ENCODE measurements at regions not wholly inside any gene's neighbourhood (a gene's known extent, or its start where the extent isn't known, plus 50 kb on each side); places are given as distances from the start of the nearest gene placed in this dataset.

GRCh38 chr1:63142001-63142400 lies 180.4 kb upstream of the FOXD3 start:
- H3K27ac Mint-ChIP-seq: no peak overlapping the region
- intact Hi-C loops (cut with micrococcal nuclease): no loop called here
- H3K4me3 Mint-ChIP-seq: no peak overlapping the region
- H3K4me1 Mint-ChIP-seq (ENCODE audit: low read depth): no peaks in the 10 kb centered on the region
- H3K27me3 Mint-ChIP-seq (ENCODE audit: insufficient read depth): no peaks in the 10 kb centered on the region
- H3K36me3 Mint-ChIP-seq (ENCODE audit: low read depth): no peaks in the 10 kb centered on the region
- DNase-seq (ENCODE audit: low spot score): no peak
- no peaks in the 10 kb centered on the region for H3K9me3 Mint-ChIP-seq

- Mint-ChIP-seq H3K36me3 (ENCODE audit: low read depth) (no peaks in the 10 kb centered on the region), H3K27me3 (ENCODE audit: insufficient read depth) (no peaks in the 10 kb centered on the region), H3K4me1 (ENCODE audit: low read depth) (no peaks in the 10 kb centered on the region), H3K4me3 (no peak overlapping the region), H3K27ac (no peak overlapping the region), H3K9me3 (no peaks in the 10 kb centered on the region)
- intact Hi-C loops (cut with micrococcal nuclease): no loop called here
- DNase-seq (ENCODE audit: low spot score): no peak
Measured at GRCh38 chr1:63143482-63143881, 178.9 kb upstream of the FOXD3 start.

GRCh38 chr1:63147783-63148182 lies 174.6 kb upstream of the FOXD3 start:
- Mint-ChIP-seq H3K27me3 (ENCODE audit: insufficient read depth) (no peaks in the 10 kb centered on the region), H3K27ac (no peak overlapping the region), H3K4me3 (no peak overlapping the region), H3K4me1 (ENCODE audit: low read depth) (no peaks in the 10 kb centered on the region), H3K9me3 (no peaks in the 10 kb centered on the region), H3K36me3 (ENCODE audit: low read depth) (no peaks in the 10 kb centered on the region)
- intact Hi-C loops (cut with micrococcal nuclease): loop anchor here (2.0 kb wide), 1 partner anchor 307 kb away; no protein-coding TSS in a partner anchor
- DNase-seq (ENCODE audit: low spot score): no peak

GRCh38 chr1:63148825-63149645 lies 173.3 kb upstream of the FOXD3 start:
- no peak overlapping the region for H3K27ac Mint-ChIP-seq
- H3K36me3 Mint-ChIP-seq (ENCODE audit: low read depth): no peaks in the 10 kb centered on the region
- no peaks in the 10 kb centered on the region for H3K9me3 Mint-ChIP-seq
- H3K27me3 Mint-ChIP-seq (ENCODE audit: insufficient read depth): no peaks in the 10 kb centered on the region
- no peak overlapping the region for H3K4me3 Mint-ChIP-seq
- intact Hi-C loops (cut with micrococcal nuclease): loop anchor here (2.0 kb wide), 1 partner anchor 308 kb away; no protein-coding TSS in a partner anchor
- no peaks in the 10 kb centered on the region for H3K4me1 Mint-ChIP-seq (ENCODE audit: low read depth)
- no peak for DNase-seq (ENCODE audit: low spot score)

GRCh38 chr1:63152572-63152971 lies 169.8 kb upstream of the FOXD3 start:
- Mint-ChIP-seq H3K27ac (no peak overlapping the region), H3K9me3 (no peaks in the 10 kb centered on the region), H3K4me3 (no peak overlapping the region), H3K36me3 (ENCODE audit: low read depth) (no peaks in the 10 kb centered on the region), H3K4me1 (ENCODE audit: low read depth) (no peaks in the 10 kb centered on the region), H3K27me3 (ENCODE audit: insufficient read depth) (peaks cover 2% of the 10 kb centered on the region)
- no peak for DNase-seq (ENCODE audit: low spot score)
- intact Hi-C loops (cut with micrococcal nuclease): no loop called here

- intact Hi-C loops (cut with micrococcal nuclease): no loop called here
- no peak for DNase-seq (ENCODE audit: low spot score)
- H3K36me3 Mint-ChIP-seq (ENCODE audit: low read depth): no peaks in the 10 kb centered on the region
- H3K27me3 Mint-ChIP-seq (ENCODE audit: insufficient read depth): peaks cover 2% of the 10 kb centered on the region
- H3K27ac Mint-ChIP-seq: no peak overlapping the region
- no peaks in the 10 kb centered on the region for H3K9me3 Mint-ChIP-seq
- H3K4me3 Mint-ChIP-seq: no peak overlapping the region
- H3K4me1 Mint-ChIP-seq (ENCODE audit: low read depth): no peaks in the 10 kb centered on the region
Measured at GRCh38 chr1:63155437-63155836, 166.9 kb upstream of the FOXD3 start.

GRCh38 chr1:63157085-63157484 lies 165.3 kb upstream of the FOXD3 start:
- Mint-ChIP-seq H3K9me3 (no peaks in the 10 kb centered on the region), H3K4me1 (ENCODE audit: low read depth) (no peaks in the 10 kb centered on the region), H3K27ac (no peak overlapping the region), H3K27me3 (ENCODE audit: insufficient read depth) (peaks cover 2% of the 10 kb centered on the region), H3K4me3 (no peak overlapping the region), H3K36me3 (ENCODE audit: low read depth) (no peaks in the 10 kb centered on the region)
- intact Hi-C loops (cut with micrococcal nuclease): no loop called here
- DNase-seq (ENCODE audit: low spot score): no peak

- no peak overlapping the region for H3K27ac Mint-ChIP-seq
- intact Hi-C loops (cut with micrococcal nuclease): no loop called here
Measured at GRCh38 chr1:63169057-63169456, 153.3 kb upstream of the FOXD3 start.

GRCh38 chr1:63173161-63173560 lies 149.2 kb upstream of the FOXD3 start:
- Mint-ChIP-seq H3K4me3 (no peak overlapping the region), H3K4me1 (ENCODE audit: low read depth) (no peaks in the 10 kb centered on the region), H3K9me3 (no peaks in the 10 kb centered on the region), H3K27me3 (ENCODE audit: insufficient read depth) (peaks cover 2% of the 10 kb centered on the region), H3K36me3 (ENCODE audit: low read depth) (no peaks in the 10 kb centered on the region), H3K27ac (no peak overlapping the region)
- no peak for DNase-seq (ENCODE audit: low spot score)
- intact Hi-C loops (cut with micrococcal nuclease): no loop called here

More at GRCh38 chr1:63169057-63169456, 153.3 kb upstream of the FOXD3 start:
- DNase-seq (ENCODE audit: low spot score): no peak
- Mint-ChIP-seq H3K27me3 (ENCODE audit: insufficient read depth) (peaks cover 4% of the 10 kb centered on the region), H3K36me3 (ENCODE audit: low read depth) (no peaks in the 10 kb centered on the region), H3K9me3 (no peaks in the 10 kb centered on the region), H3K4me3 (no peak overlapping the region), H3K4me1 (ENCODE audit: low read depth) (no peaks in the 10 kb centered on the region)

GRCh38 chr1:63189677-63190076 lies 132.7 kb upstream of the FOXD3 start:
- H3K27me3 Mint-ChIP-seq (ENCODE audit: insufficient read depth): no peaks in the 10 kb centered on the region
- no peaks in the 10 kb centered on the region for H3K9me3 Mint-ChIP-seq
- H3K4me3 Mint-ChIP-seq: no peak overlapping the region
- DNase-seq (ENCODE audit: low spot score): no peak
- intact Hi-C loops (cut with micrococcal nuclease): no loop called here
- no peak overlapping the region for H3K27ac Mint-ChIP-seq
- no peaks in the 10 kb centered on the region for H3K4me1 Mint-ChIP-seq (ENCODE audit: low read depth)
- no peaks in the 10 kb centered on the region for H3K36me3 Mint-ChIP-seq (ENCODE audit: low read depth)

- DNase-seq (ENCODE audit: low spot score): no peak
- intact Hi-C loops (cut with micrococcal nuclease): no loop called here
- H3K9me3 Mint-ChIP-seq: no peaks in the 10 kb centered on the region
- no peaks in the 10 kb centered on the region for H3K36me3 Mint-ChIP-seq (ENCODE audit: low read depth)
- H3K4me1 Mint-ChIP-seq (ENCODE audit: low read depth): no peaks in the 10 kb centered on the region
- H3K4me3 Mint-ChIP-seq: no peak overlapping the region
- no peaks in the 10 kb centered on the region for H3K27me3 Mint-ChIP-seq (ENCODE audit: insufficient read depth)
- H3K27ac Mint-ChIP-seq: no peak overlapping the region
Measured at GRCh38 chr1:63190171-63190570, 132.2 kb upstream of the FOXD3 start.

GRCh38 chr1:63198871-63199394 lies 123.4 kb upstream of the FOXD3 start:
- H3K27ac Mint-ChIP-seq: no peak overlapping the region
- intact Hi-C loops (cut with micrococcal nuclease): no loop called here
- no peaks in the 10 kb centered on the region for H3K4me1 Mint-ChIP-seq (ENCODE audit: low read depth)
- H3K36me3 Mint-ChIP-seq (ENCODE audit: low read depth): no peaks in the 10 kb centered on the region
- no peak overlapping the region for H3K4me3 Mint-ChIP-seq
- no peak for DNase-seq (ENCODE audit: low spot score)
- no peaks in the 10 kb centered on the region for H3K9me3 Mint-ChIP-seq
- peaks cover 13% of the 10 kb centered on the region for H3K27me3 Mint-ChIP-seq (ENCODE audit: insufficient read depth)

- Mint-ChIP-seq H3K36me3 (ENCODE audit: low read depth) (no peaks in the 10 kb centered on the region), H3K4me3 (no peak overlapping the region), H3K27me3 (ENCODE audit: insufficient read depth) (peaks cover 13% of the 10 kb centered on the region), H3K27ac (no peak overlapping the region), H3K4me1 (ENCODE audit: low read depth) (no peaks in the 10 kb centered on the region), H3K9me3 (no peaks in the 10 kb centered on the region)
- no peak for DNase-seq (ENCODE audit: low spot score)
- intact Hi-C loops (cut with micrococcal nuclease): no loop called here
Measured at GRCh38 chr1:63199706-63200335, 122.5 kb upstream of the FOXD3 start.
